Dedifferentiated amniotic fluid mesenchymal stem cell (primary cell): ENCODE measurements at regions not wholly inside any gene's neighbourhood (a gene's known extent, or its start where the extent isn't known, plus 50 kb on each side); places are given as distances from the start of the nearest gene placed in this dataset.

Experiments used
- DNase-seq: peaks from one replicate; pipeline ENCODE4 v3.0.0-alpha.2; 2016; ENCODE audit errors: extremely low spot score

- no peak for DNase-seq
Measured at GRCh38 chr6:44049989-44050871, 77.0 kb downstream of the MRPL14 start.

GRCh38 chr6:44049163-44049988 lies 77.9 kb downstream of the MRPL14 start:
- peak; percentile 59 for DNase-seq

- DNase-seq, result no peak
Measured at GRCh38 chr6:44048277-44048676, 79.0 kb downstream of the MRPL14 start.

GRCh38 chr6:44047801-44048200 lies 79.5 kb downstream of the MRPL14 start:
- DNase-seq, result no peak

- no peak for DNase-seq
Measured at GRCh38 chr6:44047179-44047546, 80.1 kb downstream of the MRPL14 start.

- DNase-seq, result no peak
Measured at GRCh38 chr6:44046516-44047178, 80.6 kb downstream of the MRPL14 start.

- DNase-seq, result no peak
Measured at GRCh38 chr6:44045672-44046015, 81.6 kb downstream of the MRPL14 start.

GRCh38 chr6:44044940-44045671 lies 82.1 kb downstream of the MRPL14 start:
- no peak for DNase-seq

- no peak for DNase-seq
Measured at GRCh38 chr6:44044154-44044539, 83.1 kb downstream of the MRPL14 start.

- no peak for DNase-seq
Measured at GRCh38 chr6:44043479-44044153, 83.6 kb downstream of the MRPL14 start.

- DNase-seq, result no peak
Measured at GRCh38 chr6:44042989-44043478, 84.2 kb downstream of the MRPL14 start.

GRCh38 chr6:44042261-44042988 lies 84.8 kb downstream of the MRPL14 start:
- no peak for DNase-seq

- peak; percentile 91 for DNase-seq
Measured at GRCh38 chr6:44041461-44042260, 85.6 kb downstream of the MRPL14 start.

- no peak for DNase-seq
Measured at GRCh38 chr6:44040786-44041185, 86.5 kb downstream of the MRPL14 start.

GRCh38 chr6:44039839-44040350 lies 87.4 kb downstream of the MRPL14 start:
- no peak for DNase-seq

GRCh38 chr6:44039191-44039719 lies 88.0 kb downstream of the MRPL14 start:
- DNase-seq, result no peak

GRCh38 chr6:44038543-44039065 lies 88.6 kb downstream of the MRPL14 start:
- DNase-seq, result no peak

- DNase-seq, result no peak
Measured at GRCh38 chr6:44037847-44038542, 89.3 kb downstream of the MRPL14 start.
